Right lobe of liver (tissue), 4 donors: ENCODE measurements at regions not wholly inside any gene's neighbourhood (a gene's known extent, or its start where the extent isn't known, plus 50 kb on each side); places are given as distances from the start of the nearest gene placed in this dataset.

Experiments used
- CTCF ChIP-seq, 4 donors: fragments of 200-600 bp in 3 of 4; fragments of 450-650 bp in 1 of 4; IDR thresholded peaks; one replicate each; pipeline versions ENCODE4 v1.5.1 to v1.8.0; 2016 to 2022; ENCODE audit warnings: antibody characterized with exemption in 4 of 4, mild to moderate bottlenecking in 2 of 4
- POLR2A ChIP-seq: fragments of 450-650 bp; IDR thresholded peaks from one replicate; pipeline ENCODE4 v1.6.1; 2017; ENCODE audit warnings: antibody characterized with exemption, mild to moderate bottlenecking
- donor health status: DM: no; HTN: no; CAD: no.
- donor health status: DM: no; HTN: no; CAD: no.
- donor health status: DM: no; HTN: yes; CAD: no.

GRCh38 chr3:110887176-110887575 is 184.4 kb upstream of the NECTIN3 start:
- TF ChIP-seq CTCF (IDR thresholded peaks at IDR 0.05): no peak
- TF ChIP-seq POLR2A: no peak
